GM21423 (cell line): ENCODE measurements at regions not wholly inside any gene's neighbourhood (a gene's known extent, or its start where the extent isn't known, plus 50 kb on each side); places are given as distances from the start of the nearest gene placed in this dataset.
"Not testable (repeated sequence)": the region's sequence is repeated elsewhere in the genome, so short reads cannot be mapped to it uniquely, and the experiment has no call there.

ENCODE experiments used
- ATAC-seq: cut with Tn5 transposase; IDR thresholded peaks from one replicate; pipeline ENCODE4 v1.9.1; 2021; ENCODE audit warnings: mild to moderate bottlenecking, moderate library complexity; ENCODE audit not compliant: unreplicated experiment

DNA sequence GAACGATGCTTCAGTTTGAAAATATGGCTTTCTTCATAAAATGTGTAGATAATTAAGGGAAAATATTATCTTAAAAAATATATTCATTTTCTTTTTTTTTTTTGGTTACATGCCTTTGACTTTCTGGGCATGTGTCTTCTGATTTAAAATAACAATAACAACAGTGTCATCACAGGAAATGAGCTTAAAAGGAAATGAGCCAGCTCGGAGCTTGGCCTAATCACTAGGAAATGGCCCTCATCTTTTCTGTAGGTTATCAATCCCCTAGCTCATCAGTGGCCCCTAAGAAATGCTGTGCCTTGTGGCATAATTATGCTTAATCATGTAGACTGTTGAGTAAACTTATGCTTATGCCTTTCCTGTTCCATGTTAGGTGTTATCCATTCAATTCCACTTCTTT lies 141.8 kb upstream of the FHL2 start:
- no peak for ATAC-seq

DNA sequence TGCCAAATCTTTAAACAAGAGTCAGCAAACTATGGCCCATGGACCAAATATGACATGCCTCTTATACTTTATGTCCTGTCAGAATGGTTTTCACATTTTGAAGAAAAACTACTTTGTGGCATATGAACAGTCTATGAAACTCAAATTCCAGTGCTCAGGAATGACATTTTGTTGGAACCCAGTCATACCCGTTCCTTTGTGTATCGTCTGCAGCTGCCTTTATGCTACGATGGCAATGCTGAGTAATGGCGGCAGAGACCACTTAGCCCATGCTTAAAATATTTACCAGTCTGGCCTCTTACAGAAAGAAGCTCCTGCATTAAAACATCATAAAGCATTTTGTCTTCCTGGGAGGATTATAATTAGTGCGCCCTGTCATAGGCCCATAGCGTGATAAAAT lies 140.5 kb upstream of the FHL2 start:
- no peak for ATAC-seq

DNA sequence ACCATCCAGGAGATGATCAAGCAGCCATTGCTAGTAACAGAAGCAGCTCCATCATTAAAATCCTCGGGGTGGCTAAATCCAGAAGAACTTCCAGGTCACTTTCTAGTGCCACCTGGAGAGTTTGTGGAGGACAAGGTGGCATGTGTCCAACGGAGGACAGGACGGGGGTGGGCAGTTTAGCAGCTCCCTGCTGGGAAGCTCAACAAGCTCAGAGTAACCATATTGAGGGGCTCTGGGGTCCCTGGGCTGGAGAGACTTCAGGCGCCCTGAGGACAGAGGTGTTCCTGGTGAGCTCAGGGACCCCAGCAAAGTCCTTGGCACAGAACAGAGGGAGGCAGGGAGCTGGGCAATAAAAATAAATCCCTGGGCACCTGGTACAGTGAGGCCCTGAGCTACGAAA lies 140.0 kb upstream of the FHL2 start:
- no peak for ATAC-seq

DNA sequence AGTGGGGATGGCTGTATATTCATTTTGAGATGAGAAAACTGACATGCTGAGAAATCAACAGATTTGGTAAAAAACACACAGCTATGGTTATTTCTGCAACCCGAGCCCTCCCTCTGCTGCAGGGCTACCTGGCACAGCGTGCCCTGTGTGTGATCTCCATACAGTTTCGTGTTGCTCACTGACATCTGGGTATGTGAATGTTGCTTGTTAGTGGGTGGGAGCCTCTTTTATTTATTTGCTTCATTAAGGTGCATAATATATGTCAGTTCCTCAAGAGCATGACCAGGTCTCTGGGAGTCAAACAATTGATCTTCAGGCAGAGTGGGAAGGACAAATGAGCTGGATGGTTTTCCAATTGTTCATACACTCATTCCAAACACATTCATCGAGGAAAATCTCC lies 139.1 kb upstream of the FHL2 start:
- ATAC-seq: no peak

DNA sequence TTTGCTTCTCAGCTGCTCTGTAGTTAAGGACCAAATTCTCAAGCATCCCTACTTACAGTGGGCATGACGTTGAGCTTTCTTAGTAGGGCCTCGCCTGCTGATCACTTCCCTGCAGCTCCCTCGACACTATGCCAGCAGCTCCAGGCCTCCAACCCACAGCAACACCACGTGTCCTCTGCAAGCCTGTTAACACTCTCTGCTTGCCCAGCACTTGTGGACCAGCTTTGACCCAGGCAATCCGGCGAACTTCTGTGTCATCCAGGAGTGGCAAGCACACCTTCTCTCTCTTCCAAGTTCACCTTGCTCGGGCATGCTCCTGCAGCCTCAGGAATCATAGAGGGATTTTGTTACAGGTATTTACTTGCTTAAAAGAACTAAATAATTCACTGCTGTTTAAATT lies 138.6 kb upstream of the FHL2 start:
- ATAC-seq: no peak

DNA sequence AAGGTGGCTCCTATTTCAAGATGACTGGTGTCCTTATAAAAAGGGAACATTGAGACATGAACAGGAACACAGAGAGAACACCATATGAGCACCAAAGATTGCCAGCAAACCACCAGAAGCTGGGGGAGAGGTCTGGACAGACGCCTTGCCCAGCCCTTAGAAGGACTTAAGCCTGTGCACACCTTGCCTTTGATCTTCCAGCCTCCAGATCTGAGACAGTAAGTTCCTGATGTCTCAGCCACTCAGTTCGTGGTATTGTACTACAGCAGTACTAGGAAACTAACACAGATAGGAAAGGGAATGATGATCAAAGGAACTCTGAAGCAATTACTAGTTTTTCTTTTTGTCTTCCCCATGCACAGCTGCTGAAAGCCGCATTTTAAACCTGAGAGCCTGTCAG lies 137.3 kb upstream of the FHL2 start:
- ATAC-seq: no peak

DNA sequence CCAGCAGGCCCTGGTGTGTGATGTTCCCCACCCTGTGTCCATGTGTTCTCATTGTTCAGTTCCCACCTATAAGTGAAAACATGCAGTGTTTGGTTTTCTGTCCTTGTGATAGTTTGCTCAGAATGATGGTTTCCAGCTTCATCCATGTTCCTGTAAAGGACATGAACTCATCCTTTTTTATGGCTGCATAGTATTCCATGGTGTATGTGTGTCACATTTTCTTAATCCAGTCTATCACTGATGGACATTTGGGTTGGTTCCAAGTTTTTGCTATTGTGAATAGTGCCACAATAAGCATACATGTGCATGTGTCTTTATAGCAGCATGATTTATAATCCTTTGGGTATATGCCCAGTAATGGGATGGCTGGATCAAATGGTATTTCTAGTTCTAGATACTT lies 130.4 kb upstream of the FHL2 start:
- ATAC-seq: not testable (repeated sequence)

DNA sequence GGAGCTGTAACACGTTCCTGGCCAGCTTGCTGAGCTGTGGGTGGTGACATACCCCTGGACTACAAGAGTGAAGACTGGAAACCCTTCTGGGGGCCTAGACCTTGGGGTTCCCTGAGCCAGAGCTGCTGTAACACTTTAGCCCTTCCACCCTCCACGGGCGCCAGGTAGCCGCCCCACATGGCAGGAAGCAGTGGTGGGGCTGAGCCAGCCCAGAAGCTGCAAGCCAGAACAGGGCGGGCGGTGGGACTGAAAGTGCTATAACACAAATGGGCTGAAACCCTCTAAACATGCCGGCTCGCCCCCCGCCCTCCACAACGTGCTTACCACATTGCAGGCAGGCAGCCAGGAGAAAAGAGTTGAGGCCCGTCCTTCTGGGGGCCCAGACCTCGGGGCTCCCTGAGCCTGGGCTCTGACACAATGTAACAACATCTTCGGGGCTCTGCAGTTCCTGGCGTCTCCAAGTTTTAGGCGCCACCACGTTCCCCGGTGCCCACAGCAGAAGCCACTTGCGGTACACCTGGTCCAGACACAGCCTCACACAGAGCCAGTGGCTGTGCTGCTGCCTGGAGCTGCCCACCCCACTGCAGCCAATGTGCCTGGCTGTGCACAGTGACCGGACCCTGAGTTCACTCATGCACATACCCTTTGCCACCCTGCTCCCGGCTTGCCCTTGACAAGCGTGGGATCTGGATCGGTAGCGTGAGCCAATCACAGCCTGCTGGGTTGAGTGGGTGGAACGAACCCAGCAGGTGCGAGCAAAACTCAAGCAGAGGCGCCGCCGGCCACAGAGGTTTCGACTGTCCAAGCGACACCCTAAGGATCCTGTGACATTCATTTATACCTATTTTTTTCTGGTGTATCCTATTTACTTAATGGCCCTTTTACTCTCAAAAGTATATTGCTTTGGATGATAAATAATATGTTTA lies 127.4 kb upstream of the FHL2 start:
- ATAC-seq: no peak

DNA sequence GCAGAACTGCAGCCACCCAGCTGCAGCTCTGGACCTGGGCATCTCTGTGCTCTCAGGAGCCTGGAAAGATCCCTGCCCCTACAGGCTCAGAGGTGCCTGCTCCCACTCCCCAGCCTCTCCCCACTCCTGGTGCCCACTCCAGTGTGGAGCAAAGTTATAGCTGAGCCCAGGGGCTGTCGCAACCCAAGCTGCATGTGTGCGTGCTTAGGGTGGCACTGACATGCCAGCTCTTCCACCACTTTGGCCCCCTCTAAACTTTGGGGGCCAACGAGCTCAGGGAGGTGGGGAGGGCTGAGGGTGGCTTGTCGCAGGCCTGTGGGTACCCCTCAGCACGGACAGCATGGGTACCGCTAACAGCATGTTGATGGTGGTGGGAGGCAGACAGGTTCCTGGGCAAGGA lies 126.3 kb upstream of the FHL2 start:
- ATAC-seq: no peak

DNA sequence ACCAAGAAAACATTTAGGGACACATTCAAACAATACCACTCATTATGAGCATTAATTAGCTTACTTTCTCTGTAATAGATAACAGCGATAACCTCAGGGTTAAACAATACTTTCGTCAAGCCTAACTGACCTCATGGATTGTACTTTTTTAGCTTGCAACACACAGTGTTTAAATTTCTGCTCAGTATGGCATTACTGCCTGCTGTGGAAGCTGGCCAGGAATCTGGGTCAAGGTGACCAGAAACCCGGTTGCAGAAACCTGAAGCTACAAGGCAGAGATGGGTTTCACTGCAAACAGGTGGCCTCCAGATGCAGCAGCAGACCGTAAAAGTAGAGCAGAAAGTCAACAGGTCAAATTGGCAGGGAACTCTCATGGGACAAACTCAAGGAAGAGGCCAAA lies 123.8 kb upstream of the FHL2 start:
- ATAC-seq: no peak

DNA sequence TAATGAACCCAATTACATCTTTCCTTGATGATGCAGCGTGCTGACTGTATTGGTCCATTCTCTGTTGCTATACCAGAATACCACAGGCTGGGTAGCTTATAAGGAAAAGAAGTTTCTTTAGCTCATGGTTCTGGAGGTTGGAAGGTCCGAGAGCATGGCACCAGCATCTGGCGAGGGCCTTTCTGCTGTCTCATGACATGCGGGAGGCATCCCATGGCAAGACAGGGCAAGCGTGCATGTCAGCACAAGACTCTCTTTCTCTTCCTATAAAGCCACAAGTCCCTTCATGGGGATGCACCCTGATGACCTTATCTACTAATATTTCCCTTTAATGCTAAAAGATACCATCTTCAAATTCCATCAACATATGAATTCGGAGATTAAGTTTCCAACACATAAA lies 122.8 kb upstream of the FHL2 start:
- ATAC-seq: no peak

DNA sequence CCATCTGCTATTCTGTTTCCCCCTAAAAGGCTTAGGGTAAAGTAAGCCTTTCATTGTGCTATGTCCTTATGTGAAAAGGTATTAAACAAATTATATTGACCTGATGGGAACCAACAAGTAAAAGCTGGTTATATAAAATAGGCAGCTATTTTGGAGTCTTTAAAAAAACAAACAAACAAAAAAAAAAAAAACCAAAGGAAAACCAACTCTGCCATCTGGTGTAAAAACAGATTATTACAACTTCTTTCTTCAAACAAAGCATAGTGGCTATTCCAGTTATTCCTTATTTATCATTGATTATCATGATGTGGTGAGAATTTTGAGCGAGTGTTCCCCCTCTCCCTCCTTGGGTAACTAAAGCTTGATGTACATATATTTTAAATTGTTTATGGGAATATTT lies 122.3 kb upstream of the FHL2 start:
- ATAC-seq: no peak

DNA sequence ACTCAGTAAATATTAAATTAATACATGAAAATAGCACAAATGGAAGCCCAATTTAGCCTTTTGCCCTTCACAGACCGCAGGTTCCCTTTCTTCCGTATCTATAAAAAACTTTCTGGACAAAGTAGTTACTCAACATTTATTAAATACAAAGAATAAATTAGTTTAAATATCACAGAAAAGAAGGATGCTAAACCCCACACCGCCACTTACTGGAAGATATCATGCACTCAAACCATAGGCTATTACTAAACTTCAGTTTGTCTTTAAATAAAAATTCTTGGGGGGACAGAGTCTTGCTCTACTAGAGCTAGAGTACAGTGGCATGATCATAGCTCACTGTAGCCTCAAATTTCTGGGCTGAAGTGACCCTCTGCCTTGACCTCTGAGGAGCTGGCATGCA lies 120.7 kb upstream of the FHL2 start:
- no peak for ATAC-seq

DNA sequence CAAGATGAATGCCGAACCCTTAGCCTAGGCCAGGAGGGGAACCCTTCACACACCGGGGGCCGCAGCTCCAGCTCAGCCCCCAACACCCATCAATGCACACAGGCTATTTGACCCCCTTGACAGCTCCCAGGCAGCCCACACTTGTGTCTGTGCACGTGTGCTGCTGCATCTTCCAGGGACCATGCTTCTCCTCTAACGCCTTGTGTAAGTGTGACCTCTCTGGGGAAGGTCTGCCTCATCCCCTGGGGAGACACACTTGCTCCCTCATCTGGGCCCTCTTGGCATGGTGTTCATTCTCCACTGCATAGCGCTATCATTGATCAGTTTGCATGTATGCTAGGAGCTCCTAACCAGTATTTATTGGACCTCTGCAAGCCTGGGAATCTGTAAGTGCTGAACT lies 120.0 kb upstream of the FHL2 start:
- ATAC-seq: no peak

DNA sequence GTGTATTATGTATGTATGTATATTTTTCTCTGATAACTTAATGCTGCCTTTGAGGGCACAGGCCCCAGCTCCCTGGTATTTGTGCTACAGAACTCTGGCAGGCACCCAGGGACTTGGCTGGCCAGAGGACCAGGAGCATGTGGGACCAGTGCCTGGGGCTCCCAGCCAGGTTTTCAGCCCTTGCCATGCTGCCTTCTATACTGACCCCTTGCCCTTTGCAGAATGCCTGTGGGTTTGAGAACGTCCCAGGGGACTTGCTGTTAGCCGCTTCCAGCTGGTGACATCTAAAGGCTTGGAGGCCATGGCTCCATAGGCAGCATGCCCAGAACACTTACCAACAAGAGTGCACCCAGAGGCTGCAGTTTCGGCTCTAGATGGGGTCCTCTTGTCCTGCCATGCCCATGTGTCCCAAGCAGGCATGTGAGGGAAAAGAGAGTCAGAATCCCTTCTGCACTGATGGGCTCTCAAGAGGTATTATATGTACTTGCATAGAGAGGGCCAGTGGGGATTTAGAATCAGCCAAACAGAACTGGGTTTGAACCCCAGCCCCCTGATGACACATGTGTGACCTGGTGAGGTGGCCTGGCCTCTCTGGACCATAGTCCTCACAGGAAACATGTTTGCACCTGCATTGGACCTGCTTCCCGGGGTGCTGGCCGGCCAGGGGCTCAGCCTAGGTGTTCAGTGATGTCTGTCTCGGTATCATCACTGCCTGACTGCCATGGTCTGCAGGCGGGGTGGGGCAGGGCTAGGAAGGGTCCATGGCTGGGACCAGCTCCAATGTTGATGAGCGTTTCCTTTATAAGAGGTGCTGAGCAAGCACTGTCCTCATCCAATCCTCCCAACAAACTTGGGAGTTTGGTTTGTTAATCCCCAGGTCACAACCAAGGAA lies 119.2 kb upstream of the FHL2 start:
- ATAC-seq: no peak

DNA sequence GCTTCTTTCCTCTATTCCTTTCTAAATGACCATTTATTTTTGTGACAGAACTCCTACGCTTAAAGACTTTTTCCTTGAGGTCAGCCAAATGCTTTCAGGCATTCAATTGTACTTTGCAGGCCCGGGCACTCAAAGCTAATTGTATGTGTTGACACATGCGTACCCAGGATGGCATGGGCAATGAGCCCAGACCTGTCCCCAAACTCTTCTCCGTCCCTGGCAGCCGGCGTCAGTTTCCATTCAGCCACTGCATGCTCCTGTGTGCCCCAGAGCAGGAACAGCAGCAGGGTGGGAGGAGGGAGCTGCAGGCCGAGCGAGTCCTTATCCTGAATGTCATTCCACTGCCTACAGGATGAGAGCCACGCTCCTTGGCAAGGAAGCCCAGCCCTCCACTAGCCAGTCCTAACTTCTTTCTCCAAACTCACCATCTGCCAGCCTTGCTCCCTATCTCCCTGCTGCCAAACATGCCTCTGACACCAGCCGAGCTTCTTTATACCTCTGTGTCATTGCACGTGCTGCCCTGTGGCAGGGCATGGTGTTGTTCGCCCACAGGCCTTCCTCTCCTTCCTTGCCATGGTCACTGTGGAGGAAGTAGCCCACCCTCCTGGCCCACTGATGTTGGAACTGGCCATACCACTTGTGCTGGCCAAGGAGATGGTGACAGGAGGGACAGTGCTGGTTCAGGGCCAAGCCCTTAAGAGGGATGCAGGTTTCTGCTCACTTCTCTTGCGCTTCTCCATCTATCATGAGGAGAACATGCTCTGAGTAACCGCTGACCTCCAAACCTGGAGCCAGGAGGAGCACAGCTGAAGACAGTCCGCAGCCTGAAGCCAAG lies 116.9 kb upstream of the FHL2 start:
- no peak for ATAC-seq

DNA sequence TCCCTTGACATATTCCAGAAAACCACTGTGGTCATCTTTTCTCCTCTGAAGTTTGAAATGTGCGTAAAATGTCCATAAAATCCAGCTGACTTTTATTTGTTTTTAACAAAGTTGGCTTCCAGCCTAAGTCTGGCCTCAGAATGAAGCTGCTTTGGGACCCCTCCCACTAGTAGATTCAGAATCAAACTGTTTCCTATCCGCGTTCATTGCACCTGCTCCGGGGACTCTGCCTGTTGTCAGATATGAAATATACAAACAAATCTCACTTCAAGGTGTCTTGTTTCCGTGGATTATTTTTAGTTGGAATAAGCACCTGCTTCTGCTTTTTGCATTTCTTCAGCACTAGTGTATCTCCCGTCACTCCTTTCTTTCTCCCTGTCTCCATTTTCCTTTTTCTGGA lies 115.7 kb upstream of the FHL2 start:
- no peak for ATAC-seq

DNA sequence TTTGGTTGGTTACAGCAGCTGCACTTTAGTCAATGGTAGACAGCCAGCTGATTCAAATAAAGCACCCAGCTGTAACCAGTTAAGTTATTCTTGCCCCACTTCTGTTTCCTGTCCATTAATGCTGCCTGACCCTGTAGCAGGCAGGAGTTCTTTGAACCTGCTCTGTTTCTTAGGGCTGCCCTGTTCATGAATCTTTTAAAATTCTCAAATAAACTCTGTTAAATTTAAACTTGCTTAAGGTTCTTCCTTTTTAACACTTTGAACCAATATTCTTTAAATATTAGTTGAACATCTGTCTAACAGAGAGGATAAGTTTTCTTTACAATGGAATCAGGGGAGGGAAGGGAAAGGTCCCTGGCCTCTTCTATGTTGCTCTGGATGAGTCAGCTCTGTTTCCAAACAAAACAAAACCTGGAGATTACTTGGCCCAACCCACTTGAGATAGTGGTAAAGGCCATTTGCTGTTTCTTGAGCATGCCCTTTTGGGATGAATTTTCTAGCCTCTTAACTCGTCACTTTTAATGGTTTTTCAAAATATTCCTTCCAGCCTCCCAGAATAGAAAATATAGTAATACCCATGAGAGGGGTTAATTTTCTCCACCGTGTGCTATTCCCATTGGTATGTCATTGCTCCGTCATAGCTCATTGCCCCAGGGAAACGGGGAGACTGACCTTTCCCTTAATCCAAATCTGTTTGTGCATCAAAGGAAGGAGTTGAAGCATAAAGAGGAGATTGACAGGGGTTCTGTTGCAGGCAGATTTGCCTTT lies 112.1 kb upstream of the FHL2 start:
- ATAC-seq: no peak

DNA sequence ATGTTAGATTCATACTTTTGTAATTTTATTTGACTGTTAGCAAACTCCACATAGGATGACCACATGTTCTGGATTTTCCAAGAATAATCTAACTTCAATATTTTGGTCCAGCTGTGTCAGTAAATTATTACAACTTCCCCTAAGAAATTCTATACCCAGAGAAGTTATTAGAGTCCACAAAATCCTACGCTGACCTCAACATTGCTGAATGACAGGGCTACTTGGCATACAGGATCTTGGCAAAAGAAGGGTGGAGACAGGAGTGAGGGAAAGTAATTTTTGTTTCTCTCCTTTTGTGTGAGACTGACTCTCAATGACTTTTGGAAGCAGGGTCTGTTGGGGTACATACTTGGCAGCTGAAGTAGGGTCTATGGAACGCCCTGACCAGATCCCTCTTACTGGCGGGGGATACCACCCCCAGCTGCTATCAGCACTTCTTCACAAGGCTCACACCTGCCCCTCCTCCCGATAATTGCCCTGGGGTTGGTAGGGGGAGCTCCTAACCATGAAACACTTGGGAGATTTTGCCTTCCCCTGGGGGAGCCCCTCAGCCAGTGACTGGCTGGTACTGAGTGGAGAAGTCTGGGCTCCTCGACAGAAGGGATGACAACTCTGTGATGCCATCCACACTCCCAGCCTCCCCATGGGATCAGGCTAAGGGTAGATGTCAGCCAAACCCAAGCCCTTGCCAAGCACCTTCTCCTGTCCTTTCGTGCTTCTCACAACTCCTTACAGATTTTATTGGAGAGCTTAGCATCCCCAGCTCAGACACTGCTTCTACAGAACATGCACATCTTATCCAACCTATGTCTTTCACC lies 110.6 kb upstream of the FHL2 start:
- ATAC-seq: no peak

DNA sequence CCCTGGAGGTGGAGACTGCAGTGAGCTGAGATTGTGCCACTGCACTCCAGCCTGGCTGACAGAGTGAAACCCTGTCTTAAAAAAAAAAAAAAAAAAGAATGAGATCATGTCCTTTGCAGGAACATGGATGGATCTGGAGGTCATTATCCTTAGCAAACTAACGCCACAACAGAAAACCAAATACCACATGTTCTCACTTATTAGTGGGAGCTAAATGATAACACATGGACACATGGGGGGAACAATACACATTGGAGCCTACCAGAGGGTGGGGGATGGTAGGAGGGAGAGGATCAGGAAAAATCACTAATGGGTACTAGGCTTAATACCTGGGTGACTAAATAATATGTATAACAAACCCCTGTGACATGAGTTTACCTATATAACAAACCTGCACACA lies 108.0 kb upstream of the FHL2 start:
- not testable (repeated sequence) for ATAC-seq
